NCI-H82 treated with DMSO at 0.1 percent for 48 hours (cell line): ENCODE measurements at regions not wholly inside any gene's neighbourhood (a gene's known extent, or its start where the extent isn't known, plus 50 kb on each side); places are given as distances from the start of the nearest gene placed in this dataset.

ENCODE experiments used
- DNase-seq: peaks from one replicate; lab custom pipeline; 2025; ENCODE audit not compliant: unreplicated experiment; lab: John Stamatoyannopoulos, UW

GRCh38 chr1:38303843-38304242, 257.2 kb upstream of the POU3F1 start:
- DNase-seq = no peak

- no peak for DNase-seq
These were observed 254.4 kb upstream of the POU3F1 start for GRCh38 chr1:38301040-38301439.

DNA sequence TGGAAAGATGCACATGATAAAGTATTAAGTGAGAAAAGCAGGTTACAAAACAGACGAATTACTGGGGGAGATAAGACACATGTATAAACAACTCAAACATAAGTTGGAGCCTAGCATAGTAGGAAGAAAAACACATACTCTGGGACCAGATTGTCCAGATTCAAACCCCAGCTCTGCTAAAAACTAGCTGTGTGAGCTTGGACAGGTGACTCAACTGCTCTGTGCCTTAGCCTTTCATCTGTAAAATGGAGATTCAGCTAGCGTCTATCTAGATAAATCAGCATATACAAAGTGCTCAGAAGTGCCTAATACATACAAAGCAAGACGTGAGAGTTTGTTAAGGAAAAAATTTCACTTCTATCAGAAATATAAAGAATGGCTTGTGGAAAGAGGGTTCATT, 254.0 kb upstream of the POU3F1 start:
- DNase-seq = no peak

GRCh38 chr1:38297842-38298241, 251.2 kb upstream of the POU3F1 start:
- no peak for DNase-seq

DNA sequence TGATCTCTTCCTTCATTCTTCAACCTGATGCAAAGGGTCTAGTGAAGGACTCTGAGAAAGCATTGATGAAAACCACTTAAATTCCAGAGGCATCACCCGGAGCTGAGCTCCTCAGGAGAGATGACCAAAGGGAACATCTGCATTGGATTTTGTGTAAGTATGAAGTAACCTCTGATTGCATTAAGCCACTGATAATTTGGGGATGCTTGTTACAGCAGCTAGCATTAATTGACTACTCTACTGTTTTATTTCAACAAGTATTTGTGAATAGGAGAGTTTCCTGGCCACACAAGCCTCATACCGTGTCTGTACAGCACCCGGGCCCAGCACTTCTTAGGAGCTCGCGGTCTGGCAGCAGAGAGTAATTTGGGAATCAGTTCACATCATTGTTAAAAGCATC, 250.7 kb upstream of the POU3F1 start:
- no peak for DNase-seq

GRCh38 chr1:38296047-38296446, 249.5 kb upstream of the POU3F1 start:
- DNase-seq = no peak

DNA sequence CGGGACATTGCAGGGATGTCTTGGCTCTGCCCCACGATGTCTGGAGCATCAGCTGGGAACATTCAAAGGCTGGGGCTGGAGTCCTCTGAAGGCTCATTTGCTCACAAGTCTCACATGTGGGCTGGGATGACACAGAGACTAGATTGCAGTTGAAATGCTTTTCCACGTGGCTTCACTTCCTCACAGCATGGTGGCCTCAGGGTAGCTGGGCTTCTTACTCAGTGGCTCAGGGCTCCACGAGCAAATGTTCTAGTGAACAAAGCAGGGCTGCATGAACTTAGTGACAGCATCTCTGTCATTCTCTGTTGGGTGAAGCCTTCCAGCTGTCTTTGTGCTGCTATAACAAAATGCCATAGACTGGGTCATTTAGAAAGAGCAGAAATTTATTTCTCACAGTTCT, 247.0 kb upstream of the POU3F1 start:
- no peak for DNase-seq

- no peak for DNase-seq
These were observed 246.4 kb upstream of the POU3F1 start for GRCh38 chr1:38292969-38293368.

- no peak for DNase-seq
These were observed 245.4 kb upstream of the POU3F1 start for GRCh38 chr1:38291906-38292521.

DNA sequence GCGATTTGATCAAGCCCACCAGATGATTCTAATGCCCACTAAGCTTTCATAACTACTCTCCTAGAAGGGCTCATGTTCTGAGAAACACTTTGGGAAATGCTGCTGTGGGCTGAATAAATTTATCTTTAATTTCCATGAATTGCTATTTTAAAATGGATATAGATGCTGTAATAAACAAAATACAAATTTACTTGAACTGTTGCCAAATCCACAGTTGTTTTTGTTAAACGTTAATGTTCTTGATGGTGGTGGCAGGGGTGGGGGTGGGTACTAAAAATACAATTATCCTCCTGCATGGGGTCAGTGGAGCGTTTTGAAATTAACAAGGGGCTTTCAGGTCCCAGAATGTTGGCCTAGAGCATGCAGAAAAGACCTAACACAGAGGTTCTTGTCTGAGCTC, 244.7 kb upstream of the POU3F1 start:
- no peak for DNase-seq

- no peak for DNase-seq
These were observed 242.4 kb upstream of the POU3F1 start for GRCh38 chr1:38289034-38289433.

GRCh38 chr1:38287547-38287946, 241.0 kb upstream of the POU3F1 start:
- no peak for DNase-seq

- DNase-seq = no peak
These were observed 240.4 kb upstream of the POU3F1 start for GRCh38 chr1:38287036-38287435.

GRCh38 chr1:38285807-38286530, 239.4 kb upstream of the POU3F1 start:
- peak; percentile 90 for DNase-seq

DNA sequence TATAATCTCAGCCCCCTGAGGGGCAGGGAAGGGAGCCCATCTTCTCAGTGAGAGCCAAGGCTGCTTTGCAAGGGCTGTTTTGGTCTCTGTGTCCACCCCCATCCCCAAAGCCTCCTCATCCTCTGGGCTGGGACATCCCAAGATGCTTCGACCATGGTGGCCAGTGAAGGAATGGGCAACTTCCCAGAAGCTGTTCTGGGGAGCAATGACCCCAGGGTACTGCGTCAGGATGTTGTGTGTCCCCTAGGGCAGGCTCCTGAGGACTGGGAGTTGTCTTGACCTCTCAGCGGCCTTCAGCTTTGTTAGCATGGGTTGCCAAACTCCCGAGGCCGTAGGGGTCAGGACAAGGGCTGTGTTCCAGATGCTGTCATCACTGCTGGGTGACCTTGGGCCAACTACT, 238.4 kb upstream of the POU3F1 start:
- no peak for DNase-seq

- peak; percentile 74 for DNase-seq
These were observed 237.3 kb upstream of the POU3F1 start for GRCh38 chr1:38283696-38284470.

DNA sequence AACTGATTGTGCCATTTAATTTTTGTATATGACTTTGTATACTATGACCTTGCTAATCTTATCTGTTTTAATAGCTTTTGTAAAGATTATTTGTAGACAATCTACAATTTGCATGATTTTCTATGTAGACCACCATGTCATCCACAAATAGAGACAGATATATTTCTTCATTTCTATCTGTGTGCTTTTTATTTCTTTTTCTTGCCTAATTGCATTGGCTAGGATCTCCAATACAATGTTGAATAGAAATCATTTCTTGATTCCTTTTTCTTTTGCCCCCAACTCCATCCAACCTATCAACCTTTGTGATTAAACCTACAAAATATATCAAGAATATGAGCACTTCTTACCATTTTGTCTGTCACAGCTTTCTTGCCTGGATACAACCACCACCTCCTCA, 232.6 kb upstream of the POU3F1 start:
- DNase-seq = no peak

- no peak for DNase-seq
These were observed 231.1 kb upstream of the POU3F1 start for GRCh38 chr1:38277646-38278045.

- no peak for DNase-seq
These were observed 229.4 kb upstream of the POU3F1 start for GRCh38 chr1:38275960-38276359.

GRCh38 chr1:38274974-38275373, 228.4 kb upstream of the POU3F1 start:
- no peak for DNase-seq

DNA sequence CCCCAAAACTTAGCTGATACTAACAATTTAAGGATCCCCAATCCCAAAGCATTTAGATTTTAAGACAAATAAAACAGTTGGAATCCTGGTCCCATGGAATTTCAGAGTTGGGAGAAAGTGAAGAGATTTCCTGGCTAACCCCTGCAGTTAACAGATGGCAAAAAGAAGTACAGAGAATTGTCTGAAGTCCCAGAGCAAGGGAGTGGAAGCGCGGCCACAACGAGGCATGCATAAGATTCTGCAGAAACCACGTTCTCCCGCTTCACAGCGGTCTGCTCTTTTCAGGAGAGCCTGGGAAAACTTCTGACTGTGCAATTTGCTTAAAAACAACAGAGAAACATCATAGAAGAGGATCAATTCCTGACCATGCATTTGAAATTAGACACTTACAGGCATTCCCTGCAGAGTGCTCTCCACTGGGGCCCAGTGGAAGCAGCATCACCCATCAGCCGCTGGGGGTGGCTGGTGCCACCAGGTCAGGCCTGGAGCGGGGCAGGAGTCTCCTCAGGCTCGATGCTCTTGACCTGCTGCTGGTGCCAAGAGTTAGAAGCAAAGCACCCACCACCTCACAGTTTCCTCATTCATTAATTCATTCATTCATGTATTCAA, 226.7 kb upstream of the POU3F1 start:
- no peak for DNase-seq

- no peak for DNase-seq
These were observed 225.9 kb upstream of the POU3F1 start for GRCh38 chr1:38272515-38272914.
